GM21825 (cell line): ENCODE measurements at regions not wholly inside any gene's neighbourhood (a gene's known extent, or its start where the extent isn't known, plus 50 kb on each side); places are given as distances from the start of the nearest gene placed in this dataset.
"Not testable (repeated sequence)": the region's sequence is repeated elsewhere in the genome, so short reads cannot be mapped to it uniquely, and the experiment has no call there.

Source experiments
- ATAC-seq: cut with Tn5 transposase; IDR thresholded peaks from one replicate; pipeline ENCODE4 v1.9.1; 2021; ENCODE audit warnings: mild to moderate bottlenecking, moderate library complexity; ENCODE audit not compliant: unreplicated experiment

DNA sequence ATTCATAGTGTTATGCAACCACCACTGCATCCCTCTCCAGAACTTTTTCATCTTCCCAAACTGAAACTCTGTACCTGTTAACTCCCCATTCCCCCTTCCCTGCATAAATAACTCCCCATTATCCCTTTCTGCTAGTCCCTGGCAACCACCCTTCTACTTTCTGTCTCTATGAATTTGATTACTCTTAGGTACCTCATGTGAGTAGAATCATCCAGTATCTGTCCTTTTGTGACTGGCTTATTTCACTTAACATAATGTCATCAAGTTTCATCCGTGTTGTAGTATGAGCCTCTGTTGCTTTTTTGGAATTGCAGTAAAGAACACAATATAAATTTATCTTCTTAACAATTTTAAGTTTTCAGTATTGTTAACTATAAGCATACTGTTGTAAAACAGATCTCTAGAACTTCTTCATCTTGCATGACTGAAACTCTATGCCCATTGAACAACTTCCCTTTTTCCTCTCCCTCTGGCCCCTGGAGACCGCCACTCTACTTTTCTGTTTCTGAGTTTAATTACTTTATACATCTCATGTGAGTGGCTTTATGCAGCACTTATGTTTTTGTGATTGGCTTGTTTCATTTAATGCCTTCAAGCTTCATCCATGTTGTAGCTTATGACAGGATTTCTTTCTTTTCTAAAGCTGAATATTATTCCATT, 87.3 kb upstream of the ABCC4 start:
- no peak for ATAC-seq

- ATAC-seq: no peak
Observed at GRCh38 chr13:95391362-95391761, 90.1 kb upstream of the ABCC4 start.

DNA sequence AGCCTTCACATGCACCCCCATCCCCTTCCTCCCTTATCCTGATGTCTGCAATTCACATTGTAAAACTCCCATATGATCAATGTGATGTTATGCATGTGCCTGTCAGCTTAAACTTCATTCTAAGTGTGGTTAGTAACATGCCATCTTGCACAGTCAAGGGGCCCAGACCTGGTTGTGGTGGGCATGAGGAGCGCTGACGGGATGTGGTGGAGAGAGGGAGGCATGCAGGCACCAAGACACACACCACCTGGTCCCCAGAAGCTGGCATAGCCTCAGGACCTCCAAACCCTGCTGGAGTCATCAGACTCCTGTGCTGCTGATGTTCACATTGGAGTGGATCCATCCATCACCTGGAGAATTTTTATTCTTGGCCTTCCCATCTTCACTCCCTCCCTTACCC, 90.5 kb upstream of the ABCC4 start:
- ATAC-seq: no peak

DNA sequence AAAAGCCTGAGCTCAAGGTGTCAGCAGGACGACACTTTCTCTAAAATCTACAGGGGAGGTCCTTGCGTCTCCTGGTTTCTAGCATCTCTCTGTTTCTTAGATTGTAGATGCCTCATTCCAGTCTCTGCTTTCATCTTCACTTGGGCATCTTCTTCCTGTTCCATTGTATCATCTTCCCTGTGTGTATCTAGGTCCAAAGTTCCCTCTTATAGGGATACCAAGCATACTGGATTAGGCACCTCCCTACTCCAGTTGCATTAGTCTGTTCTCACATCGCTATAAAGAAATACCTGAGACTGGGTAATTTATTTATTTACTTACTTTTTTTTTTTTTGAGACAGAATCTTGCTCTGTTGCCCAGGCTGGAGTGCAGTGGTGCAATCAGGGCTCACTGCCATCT, 91.3 kb upstream of the ABCC4 start:
- no peak for ATAC-seq

DNA sequence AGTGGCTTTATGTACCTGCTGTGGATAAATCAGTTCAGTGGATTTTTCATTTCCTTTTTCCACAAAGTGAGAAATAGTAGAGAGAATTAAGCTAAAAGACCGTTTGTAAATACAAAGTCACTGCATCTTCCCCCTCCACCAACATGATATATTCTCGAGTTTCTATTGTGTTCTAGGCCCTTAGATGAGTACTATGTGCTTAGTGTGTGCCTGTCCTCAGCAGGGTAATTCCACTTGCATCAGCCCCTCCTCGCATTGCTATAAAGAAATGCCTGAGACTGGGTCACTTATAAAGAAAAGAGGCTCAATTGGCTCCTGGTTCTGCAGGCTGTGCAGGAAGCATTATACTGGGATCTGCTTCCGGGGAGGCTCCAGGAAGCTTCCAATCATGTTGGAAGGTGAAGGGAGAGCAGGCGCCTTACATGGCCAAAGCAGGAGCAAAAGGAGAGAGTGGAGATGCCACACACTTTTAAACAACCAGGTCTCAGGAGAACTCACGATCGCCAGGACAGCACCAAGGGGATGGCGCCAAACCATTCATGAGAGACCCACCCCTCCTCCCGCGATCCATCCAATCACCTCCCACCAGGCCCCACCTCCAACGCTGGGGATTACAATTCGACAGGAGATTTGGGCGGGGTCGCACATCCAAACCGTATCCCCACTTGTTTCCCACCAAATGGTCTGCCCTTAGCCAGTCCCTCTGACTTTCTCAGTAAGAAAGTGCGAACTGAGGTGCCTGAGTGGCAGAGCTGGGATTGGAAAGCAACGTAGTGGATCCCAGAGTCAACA, 102.3 kb upstream of the ABCC4 start:
- ATAC-seq: peak; percentile 14

DNA sequence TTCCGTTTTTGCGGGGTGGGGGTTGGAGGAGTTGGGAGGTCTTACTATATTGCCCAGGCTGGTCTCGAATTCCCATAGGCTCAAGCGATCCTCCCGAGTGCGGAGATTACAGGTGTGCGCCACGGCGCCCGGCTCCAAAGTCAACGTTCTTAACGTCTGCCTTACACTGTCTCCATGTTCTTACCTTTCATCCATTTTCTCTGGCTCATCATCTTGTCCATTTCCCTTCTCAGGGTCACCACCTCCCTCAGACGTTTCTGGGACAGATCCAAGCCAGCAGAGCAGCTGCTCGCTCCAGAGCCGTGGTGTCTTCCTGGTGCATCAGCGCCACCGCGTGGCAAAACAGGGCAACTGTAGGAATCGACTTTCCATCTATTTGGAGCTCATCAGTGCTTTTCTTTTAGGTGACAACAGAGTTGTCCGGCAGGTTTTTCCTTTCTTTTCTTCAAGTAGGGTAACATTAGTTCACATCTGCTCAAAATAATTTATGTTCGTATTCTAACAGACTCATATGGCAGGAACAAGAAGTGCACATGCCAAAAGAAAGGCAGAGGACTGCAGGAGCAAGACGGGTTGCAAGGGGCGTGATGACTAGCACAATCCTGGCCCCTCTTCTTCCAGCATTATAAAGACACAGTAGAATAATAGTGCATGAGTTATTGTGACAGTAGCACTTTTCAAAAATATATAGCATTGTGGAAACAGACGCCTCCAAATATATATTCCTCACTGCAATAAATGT, 103.1 kb upstream of the ABCC4 start:
- peak; percentile 95 for ATAC-seq

DNA sequence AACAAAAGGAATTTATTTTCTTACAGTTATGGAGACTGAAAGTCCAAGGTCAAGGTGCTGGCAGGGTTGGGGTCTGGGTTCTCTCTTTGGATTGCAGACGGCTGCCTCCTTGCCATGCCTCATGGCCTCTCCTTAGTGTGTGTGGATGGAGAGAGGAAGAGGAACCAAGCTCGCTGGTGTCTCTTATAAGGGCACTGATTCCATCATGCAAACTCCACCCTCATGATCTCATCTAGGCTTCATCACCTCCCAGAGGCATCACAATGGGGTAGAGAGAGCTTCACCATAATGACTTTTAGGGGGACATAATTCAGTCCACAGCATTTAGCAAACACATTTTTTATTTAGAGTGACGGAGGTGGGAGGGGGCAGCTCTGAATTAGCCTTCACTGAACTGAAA, 104.9 kb upstream of the ABCC4 start:
- no peak for ATAC-seq

GRCh38 chr13:95411428-95412040, 110.3 kb upstream of the ABCC4 start:
- ATAC-seq: no peak

DNA sequence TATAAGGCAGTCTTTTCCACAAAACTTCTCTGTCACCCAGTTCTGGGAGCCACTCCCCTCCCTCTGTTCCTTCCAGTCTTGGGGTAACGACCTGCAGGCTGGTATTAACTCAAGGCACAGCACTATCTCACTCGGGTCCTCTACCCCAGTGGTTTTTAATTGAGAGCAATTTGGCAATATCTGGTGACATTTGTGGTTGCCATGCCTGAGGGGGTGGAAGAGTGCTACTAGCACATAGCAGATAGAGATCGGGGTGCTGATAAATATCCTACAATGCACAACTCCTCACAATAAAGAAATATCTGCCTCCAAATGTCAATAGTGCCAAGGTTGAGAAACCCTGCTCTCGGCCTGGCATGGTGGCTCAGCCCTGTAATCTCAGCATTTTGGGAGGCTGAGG, 117.7 kb upstream of the ABCC4 start:
- ATAC-seq: no peak

GRCh38 chr13:95420501-95420900, 119.2 kb upstream of the ABCC4 start:
- no peak for ATAC-seq

- ATAC-seq: no peak
Observed at GRCh38 chr13:95426631-95427030, 125.4 kb upstream of the ABCC4 start.

GRCh38 chr13:95430525-95430924, 122.0 kb upstream of the CLDN10 start:
- not testable (repeated sequence) for ATAC-seq

DNA sequence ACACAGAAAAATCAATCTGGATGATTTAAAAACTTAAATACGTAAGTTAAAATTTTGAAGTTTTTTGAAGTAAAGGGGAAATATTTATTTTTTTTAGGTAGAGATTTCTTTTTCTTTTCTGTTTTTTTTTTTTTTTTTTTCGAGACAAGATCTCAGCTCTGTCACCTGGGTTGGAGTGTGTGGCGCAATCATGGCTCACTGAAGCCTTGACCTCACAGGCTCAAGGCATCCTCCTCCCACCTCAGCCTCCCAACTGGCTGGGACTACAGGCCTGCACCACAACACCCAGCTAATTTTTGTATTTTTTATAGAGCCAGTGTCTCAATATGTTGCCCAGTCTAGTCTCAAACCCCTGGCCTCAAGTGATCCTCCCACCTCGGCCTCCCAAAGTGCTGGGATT, 120.4 kb upstream of the CLDN10 start:
- ATAC-seq: no peak

DNA sequence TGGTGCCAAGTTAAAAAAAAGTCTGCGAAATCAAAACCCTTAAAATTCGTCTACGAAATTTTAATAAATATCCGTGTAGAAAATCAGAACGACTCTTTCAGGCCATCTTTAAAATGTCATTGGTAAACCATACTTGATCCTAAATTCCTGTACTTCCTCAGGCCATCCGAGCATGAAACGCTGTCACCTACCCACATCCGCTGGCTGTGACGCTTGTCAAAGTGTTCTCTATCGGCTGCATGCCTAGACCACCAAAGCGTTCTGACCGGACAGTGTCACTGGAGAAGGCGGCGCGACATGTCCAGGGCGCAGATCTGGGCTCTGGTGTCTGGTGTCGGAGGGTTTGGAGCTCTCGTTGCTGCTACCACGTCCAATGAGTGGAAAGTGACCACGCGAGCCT, 119.0 kb upstream of the CLDN10 start:
- ATAC-seq: no peak

DNA sequence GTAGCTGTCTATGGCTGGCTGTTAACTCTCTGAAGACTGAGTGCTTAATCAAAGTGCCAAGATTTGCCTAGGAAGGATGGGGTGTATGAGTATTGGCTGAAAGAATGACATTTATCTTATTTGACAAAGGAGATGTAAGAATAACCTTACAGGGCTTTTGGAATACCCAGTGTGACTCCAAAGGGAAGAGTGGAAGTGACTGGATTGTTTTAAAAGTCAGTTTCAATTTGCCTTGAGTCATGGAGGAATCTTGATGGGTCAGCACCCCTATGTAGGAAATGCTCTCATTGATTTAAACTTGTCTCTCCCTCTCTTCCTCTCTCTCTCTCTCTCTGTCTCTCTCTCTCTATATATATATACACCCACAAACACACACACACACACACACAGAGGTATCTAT, 118.4 kb upstream of the CLDN10 start:
- ATAC-seq: no peak

DNA sequence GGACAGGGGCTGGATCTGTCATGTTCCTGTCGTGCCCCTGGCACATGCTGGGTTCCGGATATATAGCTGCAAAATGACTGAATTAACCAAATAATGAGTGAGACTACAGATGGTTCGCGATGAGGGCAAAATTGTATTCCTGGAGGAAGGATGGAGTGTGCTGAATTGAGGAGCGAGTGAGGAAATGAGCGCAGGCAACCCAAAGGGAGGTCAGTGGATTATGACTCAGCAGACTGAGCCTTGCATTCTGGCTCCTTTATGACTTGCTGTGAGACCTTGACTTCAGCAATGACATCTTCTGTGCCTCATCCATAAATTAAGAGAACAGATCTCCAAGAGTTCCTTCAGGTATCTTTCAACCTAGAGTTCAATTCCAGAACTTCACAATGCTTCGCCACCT, 115.0 kb upstream of the CLDN10 start:
- no peak for ATAC-seq

- no peak for ATAC-seq
Observed at GRCh38 chr13:95438297-95438696, 114.2 kb upstream of the CLDN10 start.

DNA sequence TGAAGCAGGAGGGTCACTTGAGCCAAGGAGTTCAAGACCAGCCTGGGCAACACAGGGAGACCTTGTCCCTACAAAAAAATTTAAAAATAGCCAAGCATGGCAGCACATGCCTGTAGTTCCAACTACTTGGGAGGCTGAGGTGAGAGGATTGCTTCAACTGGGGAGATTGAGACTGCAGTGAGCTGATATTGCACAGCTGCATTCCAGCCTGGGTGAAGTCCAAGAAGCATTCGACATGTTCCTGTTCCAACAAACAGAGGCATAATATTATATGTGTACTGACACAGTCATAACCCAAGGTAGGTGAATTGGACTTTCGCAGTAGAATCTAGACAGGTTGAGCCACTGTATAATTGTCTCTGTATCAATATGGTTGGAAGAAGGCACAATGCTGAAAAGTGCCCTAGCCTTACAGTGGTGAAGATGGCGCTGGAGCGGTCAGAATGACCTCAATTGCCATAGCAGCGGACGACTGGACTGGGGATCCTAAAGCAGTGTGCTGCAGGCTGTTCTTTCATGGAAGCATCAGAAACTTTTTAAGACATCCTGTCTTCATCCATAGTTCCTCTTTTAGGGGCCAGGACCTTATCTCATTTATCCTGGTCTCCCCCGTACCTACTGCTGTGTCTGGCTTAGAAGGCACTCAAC, 112.0 kb upstream of the CLDN10 start:
- no peak for ATAC-seq

DNA sequence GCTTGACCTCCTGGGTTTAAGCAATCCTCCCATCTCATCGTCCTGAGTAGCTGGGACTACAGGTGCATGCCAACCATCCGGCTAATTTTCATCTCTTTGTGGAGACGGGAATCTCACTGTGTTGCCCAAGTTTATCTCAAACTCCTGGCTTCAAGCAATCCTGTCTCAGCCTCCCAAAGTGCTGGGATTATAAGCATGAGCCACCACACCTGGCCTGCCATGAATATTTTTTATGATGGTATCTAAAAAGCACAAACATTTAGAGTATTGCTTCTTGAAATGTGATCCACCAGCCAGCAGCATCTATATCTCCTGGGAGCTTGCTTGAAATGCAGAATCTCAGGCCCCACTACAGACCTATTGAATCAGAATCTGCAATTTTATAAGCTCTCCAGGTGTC, 111.2 kb upstream of the CLDN10 start:
- ATAC-seq: no peak

DNA sequence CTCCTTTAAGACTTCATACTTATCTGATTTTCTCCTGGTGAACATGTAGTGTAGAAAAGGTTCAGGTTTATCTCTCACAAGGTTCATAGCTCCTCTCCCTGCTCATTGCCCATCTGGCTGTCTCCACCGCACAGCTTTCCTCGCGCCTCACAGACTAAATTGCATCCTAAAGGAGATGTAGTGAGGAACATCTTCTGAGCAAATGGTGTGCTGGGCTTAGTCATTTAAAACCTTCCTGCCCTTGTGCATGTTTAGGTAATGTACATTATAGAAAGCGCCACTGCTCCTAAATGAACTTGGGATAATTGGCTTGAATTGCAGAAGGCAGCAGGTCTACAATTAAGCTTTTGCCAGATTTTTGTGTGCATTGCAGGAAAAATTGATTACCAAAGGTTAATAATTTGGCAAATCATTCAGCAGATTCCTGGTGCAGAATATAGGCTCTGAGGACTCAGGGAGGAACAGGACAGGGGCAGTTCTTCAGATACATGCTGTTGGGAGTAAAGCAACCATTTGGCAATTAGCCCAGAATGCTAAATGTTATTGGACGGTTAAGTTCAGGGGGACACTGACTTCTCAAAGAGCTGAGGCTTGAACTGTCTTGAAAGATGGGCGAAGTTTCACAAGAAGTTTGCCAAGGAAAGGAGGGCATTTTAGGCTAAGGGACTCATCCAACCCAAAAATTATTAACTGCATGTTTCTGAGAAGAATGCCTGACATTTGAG, 108.4 kb upstream of the CLDN10 start:
- ATAC-seq: no peak
